HG02571 (cell line): ENCODE measurements at regions not wholly inside any gene's neighbourhood (a gene's known extent, or its start where the extent isn't known, plus 50 kb on each side); places are given as distances from the start of the nearest gene placed in this dataset.

Experiments
- ATAC-seq: cut with Tn5 transposase; IDR thresholded peaks from one replicate; pipeline ENCODE4 v1.9.1; 2021; ENCODE audit warnings: mild to moderate bottlenecking, moderate library complexity; ENCODE audit not compliant: unreplicated experiment

GRCh38 chr5:159735036-159735435 is 181.2 kb upstream of the ADRA1B start:
- no peak for ATAC-seq

GRCh38 chr5:159735749-159736660 is 180.3 kb upstream of the ADRA1B start:
- no peak for ATAC-seq

GRCh38 chr5:159736844-159737243 is 179.4 kb upstream of the ADRA1B start:
- ATAC-seq, result no peak

GRCh38 chr5:159737263-159737662 is 179.0 kb upstream of the ADRA1B start:
- no peak for ATAC-seq

GRCh38 chr5:159741829-159742322 is 174.4 kb upstream of the ADRA1B start:
- ATAC-seq, result no peak

GRCh38 chr5:159743234-159743633 is 173.0 kb upstream of the ADRA1B start:
- no peak for ATAC-seq

- no peak for ATAC-seq
Measured at GRCh38 chr5:159746707-159747106, 169.6 kb upstream of the ADRA1B start.

- no peak for ATAC-seq
Measured at GRCh38 chr5:159749146-159749545, 167.1 kb upstream of the ADRA1B start.

- no peak for ATAC-seq
Measured at GRCh38 chr5:159750226-159750625, 166.1 kb upstream of the ADRA1B start.

- no peak for ATAC-seq
Measured at GRCh38 chr5:159751459-159751858, 164.8 kb upstream of the ADRA1B start.

GRCh38 chr5:159752622-159753275 is 163.5 kb upstream of the ADRA1B start:
- no peak for ATAC-seq

- no peak for ATAC-seq
Measured at GRCh38 chr5:159758189-159758588, 158.1 kb upstream of the ADRA1B start.

- ATAC-seq, result no peak
Measured at GRCh38 chr5:159759791-159760290, 156.4 kb upstream of the ADRA1B start.

- ATAC-seq, result no peak
Measured at GRCh38 chr5:159762921-159763320, 153.4 kb upstream of the ADRA1B start.

GRCh38 chr5:159763562-159763961 is 152.7 kb upstream of the ADRA1B start:
- ATAC-seq, result no peak

GRCh38 chr5:159764283-159765134 is 151.8 kb upstream of the ADRA1B start:
- no peak for ATAC-seq

- no peak for ATAC-seq
Measured at GRCh38 chr5:159765135-159765433, 151.2 kb upstream of the ADRA1B start.

GRCh38 chr5:159765760-159766517 is 150.3 kb upstream of the ADRA1B start:
- no peak for ATAC-seq

- no peak for ATAC-seq
Measured at GRCh38 chr5:159768243-159768642, 148.0 kb upstream of the ADRA1B start.

GRCh38 chr5:159772698-159773061 is 143.6 kb upstream of the ADRA1B start:
- ATAC-seq, result no peak
